OCI-LY1 (cell line): ENCODE measurements at regions not wholly inside any gene's neighbourhood (a gene's known extent, or its start where the extent isn't known, plus 50 kb on each side); places are given as distances from the start of the nearest gene placed in this dataset.

ENCODE experiments used
- CTCF ChIP-seq: fragments of 200-600 bp; sonication (generic), shearing (Covaris generic); IDR thresholded peaks from 2 replicates; pipeline ENCODE4 v1.5.1; 2017; ENCODE audit warnings: mild to moderate bottlenecking, antibody characterized with exemption, low read length, moderate library complexity, mixed read lengths
- EZH2 ChIP-seq: fragments of 200-600 bp; sonication (generic), shearing (Covaris generic); IDR thresholded peaks from 2 replicates; pipeline ENCODE4 v1.8.0; 2017; ENCODE audit warnings: borderline replicate concordance, mixed run types, mild to moderate bottlenecking, antibody characterized with exemption, low read length, moderate library complexity, mixed read lengths

- TF ChIP-seq CTCF (no peak), EZH2 (no peak)
These were observed 134.6 kb downstream of the CPZ start for GRCh38 chr4:8727131-8727530.
